HL-60 (cell line): ENCODE measurements at regions not wholly inside any gene's neighbourhood (a gene's known extent, or its start where the extent isn't known, plus 50 kb on each side); places are given as distances from the start of the nearest gene placed in this dataset.

Source experiments
- CTCF ChIP-seq: IDR thresholded peaks from one replicate; pipeline ENCODE4 v1.5.1; 2011; ENCODE audit warnings: low read length, control low read depth, inconsistent platforms; ENCODE audit not compliant: insufficient read depth
- GABPA ChIP-seq: IDR thresholded peaks from 2 replicates; pipeline ENCODE4 v1.6.1; 2012; ENCODE audit warnings: low read depth
- POLR2AphosphoS5 ChIP-seq: IDR thresholded peaks from 2 replicates; pipeline ENCODE4 v1.6.1; 2012; ENCODE audit warnings: low read depth
- SPI1 ChIP-seq: IDR thresholded peaks from 2 replicates; pipeline ENCODE4 v1.6.1; 2012; ENCODE audit warnings: low read depth, mild to moderate bottlenecking, borderline replicate concordance
- TF ChIP-seq, protein P1 (sequence below): IDR thresholded peaks from 2 replicates; pipeline ENCODE4 v1.6.1; 2012; ENCODE audit warnings: low read depth; ENCODE audit not compliant: insufficient replicate concordance

DNA sequence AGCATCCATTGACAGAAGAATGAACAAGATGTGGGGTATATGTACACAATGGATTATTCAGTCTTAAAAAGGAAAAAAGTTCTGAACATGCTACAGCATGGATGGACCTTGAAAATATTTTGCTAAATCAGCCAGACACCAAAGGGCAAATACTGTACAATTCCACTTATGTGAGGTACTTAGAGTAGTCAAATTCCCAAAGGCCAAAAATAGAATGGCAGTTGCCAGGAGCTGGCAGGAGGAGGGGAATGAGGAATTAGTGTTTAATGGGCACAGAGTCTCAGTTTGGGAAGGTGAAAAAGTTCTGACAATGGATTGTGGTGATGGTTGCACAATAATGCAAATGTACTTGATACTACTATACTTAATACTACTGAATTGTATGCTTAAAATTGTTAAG lies 193.2 kb downstream of the MBD2 start:
- no peak for TF ChIP-seq CTCF
- no peak for TF ChIP-seq POLR2AphosphoS5
- TF ChIP-seq, protein P1, sequence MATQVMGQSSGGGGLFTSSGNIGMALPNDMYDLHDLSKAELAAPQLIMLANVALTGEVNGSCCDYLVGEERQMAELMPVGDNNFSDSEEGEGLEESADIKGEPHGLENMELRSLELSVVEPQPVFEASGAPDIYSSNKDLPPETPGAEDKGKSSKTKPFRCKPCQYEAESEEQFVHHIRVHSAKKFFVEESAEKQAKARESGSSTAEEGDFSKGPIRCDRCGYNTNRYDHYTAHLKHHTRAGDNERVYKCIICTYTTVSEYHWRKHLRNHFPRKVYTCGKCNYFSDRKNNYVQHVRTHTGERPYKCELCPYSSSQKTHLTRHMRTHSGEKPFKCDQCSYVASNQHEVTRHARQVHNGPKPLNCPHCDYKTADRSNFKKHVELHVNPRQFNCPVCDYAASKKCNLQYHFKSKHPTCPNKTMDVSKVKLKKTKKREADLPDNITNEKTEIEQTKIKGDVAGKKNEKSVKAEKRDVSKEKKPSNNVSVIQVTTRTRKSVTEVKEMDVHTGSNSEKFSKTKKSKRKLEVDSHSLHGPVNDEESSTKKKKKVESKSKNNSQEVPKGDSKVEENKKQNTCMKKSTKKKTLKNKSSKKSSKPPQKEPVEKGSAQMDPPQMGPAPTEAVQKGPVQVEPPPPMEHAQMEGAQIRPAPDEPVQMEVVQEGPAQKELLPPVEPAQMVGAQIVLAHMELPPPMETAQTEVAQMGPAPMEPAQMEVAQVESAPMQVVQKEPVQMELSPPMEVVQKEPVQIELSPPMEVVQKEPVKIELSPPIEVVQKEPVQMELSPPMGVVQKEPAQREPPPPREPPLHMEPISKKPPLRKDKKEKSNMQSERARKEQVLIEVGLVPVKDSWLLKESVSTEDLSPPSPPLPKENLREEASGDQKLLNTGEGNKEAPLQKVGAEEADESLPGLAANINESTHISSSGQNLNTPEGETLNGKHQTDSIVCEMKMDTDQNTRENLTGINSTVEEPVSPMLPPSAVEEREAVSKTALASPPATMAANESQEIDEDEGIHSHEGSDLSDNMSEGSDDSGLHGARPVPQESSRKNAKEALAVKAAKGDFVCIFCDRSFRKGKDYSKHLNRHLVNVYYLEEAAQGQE = no peak
- TF ChIP-seq SPI1 = no peak
- TF ChIP-seq GABPA = no peak
